DOHH2 (cell line): ENCODE measurements at regions not wholly inside any gene's neighbourhood (a gene's known extent, or its start where the extent isn't known, plus 50 kb on each side); places are given as distances from the start of the nearest gene placed in this dataset.

Source experiments
- H3F3A ChIP-seq: fragments of 200-600 bp; sonication (generic), shearing (Covaris generic); 2 replicates; pipeline ENCODE4 v1.6.0; 2016; ENCODE audit warnings: antibody characterized with exemption, mild to moderate bottlenecking; ENCODE audit not compliant: control insufficient read depth, insufficient read depth
- H3K27ac ChIP-seq: fragments of 200-600 bp; sonication (generic); 2 replicates; pipeline ENCODE4 v1.5.1; 2014; ENCODE audit warnings: low read depth, mild to moderate bottlenecking, low read length, moderate library complexity
- H3K27me3 ChIP-seq: fragments of 200-600 bp; sonication (generic); 2 replicates; pipeline ENCODE4 v1.6.1; 2014; ENCODE audit warnings: mild to moderate bottlenecking, low read length, mixed read lengths; ENCODE audit not compliant: control insufficient read depth
- H3K36me3 ChIP-seq: fragments of 200-600 bp; sonication (generic); 2 replicates; pipeline ENCODE4 v1.6.1; 2014; ENCODE audit warnings: mild to moderate bottlenecking, low read length, moderate library complexity, mixed read lengths; ENCODE audit not compliant: control insufficient read depth
- H3K4me1 ChIP-seq: fragments of 200-600 bp; sonication (generic); 2 replicates; pipeline ENCODE4 v1.6.1; 2014; ENCODE audit warnings: mild to moderate bottlenecking, low read length, mixed read lengths; ENCODE audit not compliant: control insufficient read depth
- H3K4me2 ChIP-seq: fragments of 200-600 bp; sonication (generic); 2 replicates; pipeline ENCODE4 v1.6.0; 2014; ENCODE audit warnings: mild to moderate bottlenecking, low read length, moderate library complexity
- H3K4me3 ChIP-seq: fragments of 200-600 bp; sonication (generic); 2 replicates; pipeline ENCODE4 v1.5.1; 2014; ENCODE audit warnings: mild to moderate bottlenecking, low read length, mixed read lengths
- H3K79me2 ChIP-seq: fragments of 200-600 bp; sonication (generic); 2 replicates; pipeline ENCODE4 v1.6.1; 2014; ENCODE audit warnings: mild to moderate bottlenecking, low read length, mixed read lengths; ENCODE audit not compliant: control insufficient read depth
- H3K9me2 ChIP-seq: fragments of 200-600 bp; sonication (generic); replicated peaks from 2 replicates; pipeline ENCODE4 v1.6.1; 2014; ENCODE audit warnings: mild to moderate bottlenecking, low read length, mixed read lengths; ENCODE audit not compliant: control insufficient read depth
- H3K9me3 ChIP-seq: fragments of 200-600 bp; sonication (generic); 2 replicates; pipeline ENCODE4 v1.6.1; 2014; ENCODE audit warnings: antibody characterized with exemption, low read length, mixed read lengths; ENCODE audit not compliant: control insufficient read depth, insufficient read depth
- H4K20me1 ChIP-seq: fragments of 200-600 bp; sonication (generic); 2 replicates; pipeline ENCODE4 v1.6.0; 2014; ENCODE audit warnings: low read depth, mild to moderate bottlenecking, antibody characterized with exemption, low read length, moderate library complexity; ENCODE audit not compliant: control insufficient read depth, insufficient read depth
- CTCF ChIP-seq: fragments of 200-600 bp; sonication (generic); IDR thresholded peaks from one replicate; pipeline ENCODE4 v1.5.1; 2014; ENCODE audit warnings: antibody characterized with exemption, mild to moderate bottlenecking, low read depth, low read length; ENCODE audit not compliant: poor library complexity, severe bottlenecking
- EZH2phosphoT487 ChIP-seq: fragments of 200-600 bp; sonication (generic); IDR thresholded peaks from 2 replicates; pipeline ENCODE4 v1.6.1; 2017; ENCODE audit warnings: borderline replicate concordance, mild to moderate bottlenecking, antibody characterized with exemption, low read length, moderate library complexity, mixed read lengths

GRCh38 chr14:62599616-62600385, 445.5 kb downstream of the KCNH5 start:
- no peaks in the 10 kb centered on the region for H3K36me3 ChIP-seq
- no peaks in the 10 kb centered on the region for H3K9me2 ChIP-seq
- peaks cover 4% of the 10 kb centered on the region; the same call in 1 of the 2 replicates for H3K9me3 ChIP-seq
- H3K4me3 ChIP-seq: no peak overlapping the region
- H3K79me2 ChIP-seq: no peaks in the 10 kb centered on the region
- H3K27ac ChIP-seq: no peak overlapping the region
- H3F3A ChIP-seq: no peaks in the 10 kb centered on the region
- TF ChIP-seq CTCF: no peak
- no peak for TF ChIP-seq EZH2phosphoT487
- H3K27me3 ChIP-seq: no peaks in the 10 kb centered on the region
- H3K4me1 ChIP-seq: no peaks in the 10 kb centered on the region
- H3K4me2 ChIP-seq: no peak overlapping the region
- H4K20me1 ChIP-seq: no peaks in the 10 kb centered on the region

- no peaks in the 10 kb centered on the region for H3F3A ChIP-seq
- H3K27me3 ChIP-seq: no peaks in the 10 kb centered on the region
- H3K36me3 ChIP-seq: no peaks in the 10 kb centered on the region
- H3K4me2 ChIP-seq: no peak overlapping the region
- no peaks in the 10 kb centered on the region for H3K9me3 ChIP-seq
- no peak overlapping the region for H3K27ac ChIP-seq
- H4K20me1 ChIP-seq: no peaks in the 10 kb centered on the region
- H3K79me2 ChIP-seq: no peaks in the 10 kb centered on the region
- no peak for TF ChIP-seq CTCF
- no peak for TF ChIP-seq EZH2phosphoT487
- H3K9me2 ChIP-seq: no peaks in the 10 kb centered on the region
- no peaks in the 10 kb centered on the region for H3K4me1 ChIP-seq
- no peak overlapping the region for H3K4me3 ChIP-seq
Measured at GRCh38 chr14:62602712-62603111, 442.5 kb downstream of the KCNH5 start.

- Histone ChIP-seq H3K36me3 (no peaks in the 10 kb centered on the region), H3K4me3 (no peak overlapping the region), H3K27me3 (no peaks in the 10 kb centered on the region), H3K4me1 (no peaks in the 10 kb centered on the region), H3K9me2 (no peaks in the 10 kb centered on the region), H3K4me2 (no peak overlapping the region), H3K9me3 (no peaks in the 10 kb centered on the region), H3F3A (no peaks in the 10 kb centered on the region), H4K20me1 (no peaks in the 10 kb centered on the region), H3K27ac (no peak overlapping the region), H3K79me2 (no peaks in the 10 kb centered on the region)
- TF ChIP-seq EZH2phosphoT487 (no peak), CTCF (no peak)
Measured at GRCh38 chr14:62604524-62604923, 440.7 kb downstream of the KCNH5 start.
